HEK293T (cell line): ENCODE measurements at regions not wholly inside any gene's neighbourhood (a gene's known extent, or its start where the extent isn't known, plus 50 kb on each side); places are given as distances from the start of the nearest gene placed in this dataset.

Experiments
- CTCF ChIA-PET: fragments of 350-600 bp; formaldehyde crosslinking; extraction: SDS; loops from one replicate; lab custom pipeline; 2021; ENCODE audit warnings: antibody characterized with exemption, inconsistent platforms; lab: Yijun Ruan, JAX
- POLR2A ChIA-PET: fragments of 350-600 bp; formaldehyde crosslinking; extraction: SDS; loops from one replicate; lab custom pipeline; 2020; ENCODE audit warnings: antibody characterized with exemption, inconsistent platforms; lab: Yijun Ruan, JAX
- DNase-seq: peaks from one replicate; pipeline ENCODE4 v3.0.0; 2012; ENCODE audit warnings: mixed read lengths; ENCODE audit errors: extremely low spot score
- ARNT ChIP-seq: fragments of 450-650 bp; IDR thresholded peaks from 2 replicates; pipeline ENCODE4 v1.6.1; 2017; ENCODE audit warnings: mild to moderate bottlenecking
- BHLHE40 ChIP-seq: fragments of 450-650 bp; IDR thresholded peaks from 2 replicates; pipeline ENCODE4 v1.6.1; 2016; ENCODE audit warnings: mild to moderate bottlenecking, moderate library complexity, borderline replicate concordance
- CTBP1 ChIP-seq: fragments of 450-650 bp; IDR thresholded peaks from 2 replicates; pipeline ENCODE4 v1.6.1; 2016; ENCODE audit warnings: borderline replicate concordance
- ELF4 ChIP-seq: fragments of 450-650 bp; IDR thresholded peaks from 2 replicates; pipeline ENCODE4 v1.6.1; 2017; ENCODE audit warnings: antibody characterized with exemption
- FOXA1 ChIP-seq: fragments of 450-650 bp; IDR thresholded peaks from 2 replicates; pipeline ENCODE4 v1.6.1; 2016; ENCODE audit warnings: mild to moderate bottlenecking
- FOXK2 ChIP-seq: fragments of 450-650 bp; IDR thresholded peaks from 2 replicates; pipeline ENCODE4 v1.6.1; 2016; ENCODE audit warnings: mild to moderate bottlenecking
- FOXM1 ChIP-seq: fragments of 450-650 bp; IDR thresholded peaks from 2 replicates; pipeline ENCODE4 v1.6.1; 2017; ENCODE audit warnings: mild to moderate bottlenecking, borderline replicate concordance
- HDGF ChIP-seq: fragments of 450-650 bp; IDR thresholded peaks from 2 replicates; pipeline ENCODE4 v1.6.1; 2017; ENCODE audit warnings: antibody characterized with exemption, borderline replicate concordance
- L3MBTL2 ChIP-seq: fragments of 450-650 bp; conservative IDR thresholded peaks from 2 replicates; pipeline ENCODE4 v1.6.1; 2016; ENCODE audit warnings: mild to moderate bottlenecking
- LEF1 ChIP-seq: fragments of 450-650 bp; IDR thresholded peaks from 2 replicates; pipeline ENCODE4 v1.6.1; 2017; ENCODE audit warnings: mild to moderate bottlenecking, borderline replicate concordance
- NFRKB ChIP-seq: fragments of 450-650 bp; IDR thresholded peaks from 2 replicates; pipeline ENCODE4 v1.6.1; 2016; ENCODE audit warnings: mild to moderate bottlenecking, moderate library complexity
- SP1 ChIP-seq: fragments of 450-650 bp; IDR thresholded peaks from 2 replicates; pipeline ENCODE4 v1.6.1; 2017
- SUZ12 ChIP-seq: fragments of 450-650 bp; IDR thresholded peaks from 2 replicates; pipeline ENCODE4 v1.6.1; 2016; ENCODE audit warnings: mild to moderate bottlenecking
- TARDBP ChIP-seq: fragments of 450-650 bp; IDR thresholded peaks from 2 replicates; pipeline ENCODE4 v1.6.1; 2016
- ZNF384 ChIP-seq: fragments of 450-650 bp; IDR thresholded peaks from 2 replicates; pipeline ENCODE4 v1.6.1; 2016
- TF ChIP-seq, protein P1 (sequence below): fragments of 450-650 bp; IDR thresholded peaks from 2 replicates; pipeline ENCODE4 v1.6.1; 2016

DNA sequence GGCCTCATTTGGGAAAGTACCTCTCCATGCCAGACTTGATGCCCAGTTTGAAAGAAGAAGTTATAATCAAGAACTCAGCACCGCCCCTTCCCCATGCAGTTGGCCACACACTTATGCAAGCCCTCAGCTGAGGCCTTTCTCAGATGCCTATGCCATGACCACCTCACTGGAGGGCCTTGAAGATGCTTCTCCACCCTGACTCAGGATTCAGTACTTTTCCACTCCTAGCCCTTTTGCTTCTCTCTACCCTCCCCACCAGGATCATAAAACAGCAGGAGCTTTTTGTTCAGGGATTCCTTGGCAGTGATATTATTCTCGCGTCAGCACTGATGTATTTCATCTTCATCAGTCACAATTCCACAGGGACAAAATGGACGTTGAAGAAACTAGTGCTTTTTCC is 313.5 kb downstream of the PYDC2 start:
- POLR2A ChIA-PET = no interaction called here

DNA sequence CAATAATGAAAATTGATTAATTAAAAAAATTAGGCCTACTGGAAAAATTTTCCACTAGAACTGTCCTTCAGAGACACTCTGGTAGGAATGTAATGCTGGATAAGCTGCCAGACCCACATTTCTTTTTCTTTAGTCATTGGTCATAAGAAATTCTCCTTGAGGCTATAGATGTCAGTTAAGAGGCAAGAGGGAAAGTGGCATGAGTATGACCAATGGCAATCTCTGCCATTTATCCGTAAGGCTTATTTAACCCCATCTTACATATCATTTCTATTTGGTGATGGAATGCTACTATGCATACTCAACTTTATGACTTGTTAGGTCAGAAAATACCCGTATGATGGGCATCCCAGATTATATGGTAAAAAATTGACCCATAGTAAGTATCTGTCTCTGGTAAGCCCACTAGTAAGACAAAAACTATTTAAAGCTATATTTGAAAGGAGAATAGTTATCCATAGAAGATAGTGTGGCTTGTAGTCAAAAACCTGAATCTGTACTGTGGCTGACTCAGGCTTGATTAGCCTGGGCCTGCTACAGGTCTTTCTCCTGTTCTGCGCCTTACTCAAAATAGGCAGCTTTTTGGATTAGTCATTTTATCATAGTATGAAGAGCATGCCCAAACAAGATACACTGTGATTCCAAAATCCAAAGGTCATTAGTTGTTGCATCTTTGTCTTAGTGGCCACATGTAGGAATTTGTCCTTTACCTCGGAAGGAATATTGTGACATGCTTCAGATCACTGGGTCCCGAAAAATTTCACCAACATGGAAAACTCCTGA is 314.7 kb downstream of the PYDC2 start:
- POLR2A ChIA-PET = no interaction called here
- TF ChIP-seq CTBP1 (no peak), TARDBP (no peak), ARNT (no peak), ZNF384 (no peak), FOXK2 (no peak), NFRKB (no peak), FOXM1 (no peak), SP1 (no peak), ELF4 (no peak), HDGF (no peak), FOXA1 (no peak), L3MBTL2 (no peak), LEF1 (no peak), SUZ12 (no peak)
- TF ChIP-seq, protein P1, sequence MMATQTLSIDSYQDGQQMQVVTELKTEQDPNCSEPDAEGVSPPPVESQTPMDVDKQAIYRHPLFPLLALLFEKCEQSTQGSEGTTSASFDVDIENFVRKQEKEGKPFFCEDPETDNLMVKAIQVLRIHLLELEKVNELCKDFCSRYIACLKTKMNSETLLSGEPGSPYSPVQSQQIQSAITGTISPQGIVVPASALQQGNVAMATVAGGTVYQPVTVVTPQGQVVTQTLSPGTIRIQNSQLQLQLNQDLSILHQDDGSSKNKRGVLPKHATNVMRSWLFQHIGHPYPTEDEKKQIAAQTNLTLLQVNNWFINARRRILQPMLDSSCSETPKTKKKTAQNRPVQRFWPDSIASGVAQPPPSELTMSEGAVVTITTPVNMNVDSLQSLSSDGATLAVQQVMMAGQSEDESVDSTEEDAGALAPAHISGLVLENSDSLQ = no peak
- CTCF ChIA-PET = no interaction called here
- no peak for DNase-seq

More for the DNA sequence above, 313.5 kb downstream of the PYDC2 start:
- CTCF ChIA-PET = interaction anchor here (0.9 kb wide), 1 partner anchor 649 kb away, joined by 3 read pairs; no protein-coding TSS in a partner anchor
- no peak for TF ChIP-seq SP1
- no peak for TF ChIP-seq FOXM1
- TF ChIP-seq FOXA1 = no peak
- TF ChIP-seq ARNT = no peak
- TF ChIP-seq, protein P1 = peak; percentile 53
- TF ChIP-seq ZNF384 = no peak
- TF ChIP-seq CTBP1 = peak; percentile 44; the same call in 1 of the 2 replicates
- no peak for TF ChIP-seq NFRKB
- TF ChIP-seq HDGF = no peak
- TF ChIP-seq LEF1 = no peak
- no peak for TF ChIP-seq TARDBP
- TF ChIP-seq L3MBTL2 = no peak
- no peak for TF ChIP-seq BHLHE40
- TF ChIP-seq SUZ12 = no peak
- DNase-seq = peak; percentile 37

DNA sequence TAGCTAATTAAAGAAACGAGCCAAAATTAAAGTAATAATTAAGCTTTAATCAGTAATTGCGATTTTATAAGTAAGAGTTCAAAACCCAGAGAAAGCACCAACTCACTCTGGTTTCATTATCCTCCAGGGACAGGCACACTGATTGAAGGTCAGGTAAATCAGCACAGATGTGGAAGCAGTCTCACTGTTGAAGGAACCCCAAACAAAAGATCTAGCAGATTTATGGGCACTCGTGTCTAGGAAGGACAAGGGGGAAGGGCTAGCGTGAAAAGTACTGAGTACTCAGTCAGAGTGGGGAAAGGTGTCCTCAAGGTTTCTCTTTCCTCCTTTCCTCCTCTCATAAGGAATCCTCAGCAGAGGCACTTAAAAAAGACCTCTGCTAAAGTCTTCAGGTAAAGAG is 320.1 kb downstream of the PYDC2 start:
- no peak for DNase-seq
- ChIA-PET CTCF (no interaction called here), POLR2A (no interaction called here)
- no peak for TF ChIP-seq ELF4
- TF ChIP-seq L3MBTL2 = no peak
- TF ChIP-seq FOXA1 = no peak
- no peak for TF ChIP-seq FOXK2
- TF ChIP-seq BHLHE40 = no peak

DNA sequence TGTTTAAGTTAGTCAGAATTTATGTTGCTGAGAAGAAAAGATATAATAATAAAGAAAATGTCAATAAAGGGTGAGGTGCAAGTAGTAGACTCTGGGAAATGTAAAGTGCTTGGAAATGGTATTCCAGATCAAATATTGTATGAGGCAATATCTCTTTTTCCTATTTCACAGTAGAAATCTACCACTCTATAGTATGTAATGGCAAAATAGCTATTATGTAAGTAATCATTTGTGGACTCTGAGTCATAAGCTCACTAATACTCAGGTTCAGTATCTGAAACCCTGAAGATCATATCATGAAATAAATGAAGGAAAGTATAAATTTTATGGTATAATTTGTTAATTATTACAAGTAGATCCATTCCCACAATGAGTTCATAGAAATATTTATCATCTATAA is 322.1 kb downstream of the PYDC2 start:
- DNase-seq = no peak
- POLR2A ChIA-PET = no interaction called here
- TF ChIP-seq ELF4 = no peak
- TF ChIP-seq FOXA1 = no peak
- TF ChIP-seq, protein P1 = no peak
- TF ChIP-seq FOXM1 = no peak
- TF ChIP-seq SUZ12 = no peak
- TF ChIP-seq ARNT = no peak
- no peak for TF ChIP-seq FOXK2
- TF ChIP-seq HDGF = no peak
- no peak for TF ChIP-seq L3MBTL2
- no peak for TF ChIP-seq LEF1
- TF ChIP-seq BHLHE40 = no peak
- TF ChIP-seq TARDBP = no peak
- TF ChIP-seq ZNF384 = no peak
- no peak for TF ChIP-seq NFRKB
- TF ChIP-seq CTBP1 = no peak
- TF ChIP-seq SP1 = no peak
- CTCF ChIA-PET = no interaction called here

DNA sequence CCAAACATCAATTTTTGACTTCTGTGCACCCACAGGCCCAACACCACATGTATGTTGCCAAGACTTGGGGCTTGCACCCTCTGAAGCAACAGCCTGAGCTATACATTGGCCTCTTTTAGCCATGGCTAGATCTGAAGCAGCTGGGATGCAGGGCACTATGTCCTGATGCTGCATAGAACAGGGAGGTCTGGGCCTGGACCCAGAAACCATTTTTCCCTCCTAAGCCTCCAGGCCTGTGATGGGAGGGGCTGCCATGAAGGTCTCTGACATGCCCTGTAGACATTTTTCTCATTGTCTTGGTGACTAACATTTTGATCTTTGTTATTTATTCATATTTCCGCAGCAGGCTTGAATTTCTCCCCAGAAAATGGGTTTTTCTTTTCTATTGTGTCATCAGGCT is 330.0 kb downstream of the PYDC2 start:
- ChIA-PET POLR2A (no interaction called here), CTCF (no interaction called here)
- DNase-seq = no peak
- TF ChIP-seq CTBP1 (no peak), L3MBTL2 (no peak), ZNF384 (no peak), SP1 (no peak), ARNT (no peak), SUZ12 (no peak), ELF4 (no peak), HDGF (no peak), FOXM1 (no peak), FOXA1 (no peak), BHLHE40 (no peak), FOXK2 (no peak), LEF1 (no peak), NFRKB (no peak), TARDBP (no peak)
- TF ChIP-seq, protein P1 = no peak
